AG09309 (cell line): ENCODE measurements at regions not wholly inside any gene's neighbourhood (a gene's known extent, or its start where the extent isn't known, plus 50 kb on each side); places are given as distances from the start of the nearest gene placed in this dataset.

Experiments
- DNase-seq: peaks from one replicate; pipeline ENCODE4 v3.0.0-alpha.2; 2010; ENCODE audit warnings: low read depth
- H3K4me3 ChIP-seq: 2 replicates; pipeline ENCODE4 v1.5.1; 2011; ENCODE audit warnings: mild to moderate bottlenecking, low read depth, low read length, moderate library complexity; ENCODE audit not compliant: control insufficient read depth
- CTCF ChIP-seq: IDR thresholded peaks from 2 replicates; pipeline ENCODE4 v1.5.1; 2011; ENCODE audit warnings: mild to moderate bottlenecking, low read depth, low read length, inconsistent platforms; ENCODE audit not compliant: insufficient read depth, control insufficient read depth; ENCODE audit errors: missing control alignments

GRCh38 chr12:105921055-105921454, 217.7 kb downstream of the NUAK1 start:
- DNase-seq: no peak
- TF ChIP-seq CTCF: no peak
- H3K4me3 ChIP-seq: no peak overlapping the region

DNA sequence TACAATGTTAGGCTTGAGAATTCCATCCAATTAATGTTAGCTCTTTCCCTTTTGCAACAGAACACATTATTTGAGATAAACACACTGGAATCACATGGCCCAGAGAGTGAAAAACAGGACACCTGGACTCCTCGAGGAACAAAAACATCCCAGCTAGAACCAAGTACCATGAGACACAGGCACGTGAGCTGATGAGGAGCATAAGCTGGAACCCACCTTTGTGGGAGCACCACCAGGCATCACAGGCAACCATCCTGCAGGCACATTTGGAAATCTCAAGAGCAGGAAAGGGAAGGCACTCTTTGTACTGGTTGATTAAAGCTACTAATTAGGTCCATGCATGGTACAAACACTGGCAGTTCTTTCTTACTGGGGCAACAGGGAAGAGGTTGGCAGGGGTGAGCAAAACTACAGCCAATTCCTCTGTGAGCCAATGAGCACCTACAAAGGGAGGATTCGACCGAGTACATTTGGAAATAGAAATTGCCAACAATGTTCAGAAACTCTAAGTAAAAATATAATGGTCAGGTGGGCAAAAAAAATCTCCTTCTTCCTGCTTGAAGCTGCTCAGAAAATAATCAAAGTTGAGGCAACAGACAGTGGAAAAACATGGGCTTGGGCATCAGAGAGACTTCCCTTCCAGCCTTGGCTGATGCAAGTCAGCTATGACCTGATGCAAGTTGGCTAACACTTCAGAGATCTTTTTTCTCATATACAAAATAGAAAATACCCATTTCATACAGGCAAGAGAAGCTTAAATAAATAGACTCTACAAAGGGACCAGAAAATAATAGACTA, 216.7 kb downstream of the NUAK1 start:
- no peak for TF ChIP-seq CTCF
- DNase-seq: no peak
- no peak overlapping the region for H3K4me3 ChIP-seq

- no peak for TF ChIP-seq CTCF
- peak; percentile 64 for DNase-seq
- H3K4me3 ChIP-seq: no peak overlapping the region
Observed at GRCh38 chr12:105922670-105923102, 216.1 kb downstream of the NUAK1 start.

- TF ChIP-seq CTCF: no peak
- no peak overlapping the region for H3K4me3 ChIP-seq
- no peak for DNase-seq
Observed at GRCh38 chr12:105924526-105925208, 214.1 kb downstream of the NUAK1 start.

DNA sequence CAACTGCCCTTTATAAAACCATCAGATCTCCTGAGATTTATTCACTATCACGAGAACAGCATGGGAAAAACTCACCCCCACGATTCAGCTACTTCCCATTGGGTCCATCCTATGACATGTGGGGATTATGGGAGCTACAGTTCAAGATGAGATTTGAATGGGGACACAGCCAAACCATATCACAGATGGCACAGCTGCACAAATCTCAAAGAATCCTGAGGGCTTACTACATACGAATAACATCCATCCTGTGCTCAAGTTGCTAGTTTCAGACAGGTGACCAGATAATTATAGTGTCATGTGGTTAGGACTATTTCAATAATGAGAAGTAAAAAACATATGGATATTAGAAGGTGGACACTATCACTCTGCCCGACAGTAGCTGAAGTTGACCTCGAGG, 211.2 kb downstream of the NUAK1 start:
- no peak for DNase-seq
- H3K4me3 ChIP-seq: no peak overlapping the region
- no peak for TF ChIP-seq CTCF

DNA sequence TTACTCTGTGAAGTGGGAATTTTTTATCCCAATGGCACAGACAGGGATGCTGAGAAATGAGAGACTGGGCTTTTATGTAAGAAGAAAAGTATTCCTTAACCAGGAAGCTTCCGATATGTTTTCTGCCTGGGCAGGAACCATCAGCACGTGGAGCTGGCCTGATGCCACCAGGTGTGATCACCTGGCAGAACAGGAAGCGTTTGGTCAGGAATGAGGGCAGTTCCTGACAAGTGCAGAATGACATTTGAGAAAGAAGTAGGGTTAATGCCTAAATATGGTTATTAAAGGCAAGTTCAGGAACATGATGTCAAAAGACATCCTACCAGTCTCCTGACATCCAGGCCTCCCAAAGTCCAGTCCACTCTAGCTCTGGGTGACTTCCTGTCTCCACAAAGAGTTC, 210.3 kb downstream of the NUAK1 start:
- TF ChIP-seq CTCF: no peak
- no peak overlapping the region for H3K4me3 ChIP-seq
- DNase-seq: no peak
